ENCODE measurements at regions not wholly inside any gene's neighbourhood (a gene's known extent, or its start where the extent isn't known, plus 50 kb on each side); places are given as distances from the start of the nearest gene placed in this dataset.

DNA sequence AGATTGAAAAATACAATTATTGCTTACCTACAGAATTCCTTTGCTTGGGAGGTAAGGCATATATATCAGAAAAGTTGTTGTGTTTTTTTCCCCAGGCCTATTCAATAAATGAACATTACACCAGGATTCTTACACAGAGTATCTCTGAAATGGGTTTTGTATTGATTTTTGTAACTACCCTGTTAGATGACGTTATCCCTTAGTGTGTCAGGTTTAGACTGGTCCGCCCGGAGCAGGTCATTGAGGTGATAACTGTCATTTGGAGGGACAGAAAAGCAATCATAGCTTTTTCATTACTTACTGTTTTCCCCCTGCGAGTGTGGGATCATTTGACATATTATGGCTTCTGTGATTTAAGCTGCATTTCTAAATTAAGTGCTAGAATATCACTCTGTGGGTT lies 715.2 kb upstream of the ADAMTS16 start:
- no peak for DNase-seq

DNA sequence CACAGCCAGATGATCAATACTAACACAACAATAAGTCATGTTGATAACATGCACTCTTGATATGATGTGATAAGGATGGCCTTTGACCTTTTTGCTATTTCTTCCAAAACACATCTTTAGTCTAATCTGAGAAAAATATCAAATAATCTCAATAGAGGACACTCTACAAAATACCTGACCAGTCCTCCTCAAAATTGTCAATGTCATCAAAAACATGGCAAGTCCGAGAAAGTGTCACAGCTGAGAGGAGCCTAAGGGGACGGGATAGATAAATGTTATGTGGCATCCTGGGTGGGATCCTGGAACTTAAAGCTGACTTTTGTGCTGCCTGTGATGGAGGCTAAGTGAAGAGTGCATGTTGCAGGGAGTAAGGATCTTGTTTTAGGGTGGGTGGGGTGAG lies 699.6 kb upstream of the ADAMTS16 start:
- no peak for DNase-seq

- DNase-seq: no peak
Observed at GRCh38 chr5:4442221-4442620, 697.9 kb upstream of the ADAMTS16 start.

DNA sequence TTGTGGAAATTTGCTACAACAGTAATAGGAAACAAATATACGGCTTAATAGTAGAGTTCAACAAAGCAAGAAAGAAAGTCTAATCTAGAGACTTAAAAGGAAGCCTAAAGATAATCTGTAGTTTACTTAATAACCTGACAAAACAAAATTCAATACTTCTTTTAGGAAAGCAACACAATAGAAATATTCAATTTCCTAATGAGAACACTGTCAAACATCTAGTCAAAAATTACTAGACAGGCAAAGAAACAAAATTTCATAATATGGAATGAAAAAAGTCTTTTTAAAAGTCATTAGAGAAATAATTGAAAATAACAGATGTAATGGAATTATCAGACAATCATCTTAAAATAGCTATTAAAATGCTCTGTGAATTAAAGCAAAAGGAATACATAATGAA lies 692.5 kb upstream of the ADAMTS16 start:
- DNase-seq: no peak

DNA sequence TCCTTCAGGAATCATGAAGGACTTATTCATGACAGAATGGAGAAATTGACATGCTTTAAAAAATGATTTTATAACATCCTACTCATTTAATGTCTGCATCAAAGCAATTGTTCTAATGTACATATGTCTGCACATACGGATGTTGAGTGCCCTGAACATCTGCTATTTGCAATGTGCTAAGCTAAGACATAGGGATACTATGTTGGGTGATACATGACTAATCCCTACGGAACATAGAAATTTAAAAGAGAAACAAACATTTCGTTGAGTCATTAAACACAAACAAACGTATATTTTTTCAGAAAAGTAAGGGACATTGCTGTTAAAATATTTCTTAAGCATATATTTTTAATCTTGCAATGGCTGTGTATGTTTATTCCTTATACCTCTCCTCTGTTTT lies 686.5 kb upstream of the ADAMTS16 start:
- DNase-seq: no peak

GRCh38 chr5:4479426-4479825 lies 660.7 kb upstream of the ADAMTS16 start:
- DNase-seq: no peak

DNA sequence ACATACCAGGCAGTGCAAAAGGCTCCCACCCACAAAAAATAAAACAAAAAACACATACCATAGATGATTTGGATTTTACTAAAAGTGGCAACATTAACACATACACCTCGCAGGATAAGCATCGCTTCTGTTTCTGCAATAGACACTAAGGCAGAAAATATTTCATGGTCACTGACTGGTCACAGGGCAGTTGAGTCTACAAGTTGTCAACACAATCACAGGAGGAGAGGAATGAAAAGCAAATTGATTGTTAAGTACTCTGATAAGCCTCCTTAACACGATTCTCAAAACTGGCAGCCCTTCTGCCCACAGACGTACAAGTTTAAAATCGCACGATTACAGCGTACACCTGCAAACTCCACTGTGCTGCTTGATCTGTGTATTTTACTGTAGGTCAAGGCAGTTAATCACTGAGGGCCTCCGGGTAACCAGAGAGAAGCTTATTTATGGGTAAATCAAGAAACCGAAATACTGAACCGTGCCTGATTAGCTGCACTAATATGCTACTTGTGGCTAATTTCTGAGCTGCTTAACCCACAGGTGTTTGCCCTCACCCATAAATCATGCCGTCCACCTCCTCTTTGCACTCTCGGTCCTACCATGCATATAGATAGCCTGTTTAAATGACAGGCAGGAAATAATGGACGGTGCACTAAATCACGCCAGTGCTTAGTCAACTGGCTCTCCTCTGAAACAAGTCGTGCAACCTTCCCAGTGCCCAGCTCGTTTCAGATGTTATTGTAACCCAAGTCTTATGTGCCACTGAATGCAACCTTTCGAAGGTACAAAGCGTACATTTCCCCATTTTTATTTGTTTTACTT lies 659.4 kb upstream of the ADAMTS16 start:
- DNase-seq: no peak

DNA sequence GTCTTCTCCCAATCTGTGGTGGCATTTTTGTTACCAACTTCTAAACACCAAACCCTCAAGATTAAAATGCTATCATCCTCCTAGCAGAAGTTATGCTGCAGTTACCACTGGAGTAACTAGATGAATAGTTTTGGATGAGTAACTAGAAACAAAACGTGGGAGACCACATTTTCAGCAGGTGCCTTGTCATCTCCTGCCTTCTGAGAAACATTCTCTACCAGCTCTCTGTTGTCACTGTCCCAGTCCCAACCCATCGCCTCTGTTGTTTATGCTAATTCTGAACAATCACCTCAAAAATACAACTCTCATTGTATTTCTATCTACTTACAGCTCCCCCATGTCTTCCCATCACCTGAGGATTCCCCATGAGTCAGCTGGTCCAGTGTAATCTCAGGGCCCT lies 652.5 kb upstream of the ADAMTS16 start:
- DNase-seq: no peak

GRCh38 chr5:4511996-4512656 lies 628.0 kb upstream of the ADAMTS16 start:
- peak; percentile 46 for DNase-seq

- no peak for DNase-seq
Observed at GRCh38 chr5:4513381-4513780, 626.7 kb upstream of the ADAMTS16 start.

DNA sequence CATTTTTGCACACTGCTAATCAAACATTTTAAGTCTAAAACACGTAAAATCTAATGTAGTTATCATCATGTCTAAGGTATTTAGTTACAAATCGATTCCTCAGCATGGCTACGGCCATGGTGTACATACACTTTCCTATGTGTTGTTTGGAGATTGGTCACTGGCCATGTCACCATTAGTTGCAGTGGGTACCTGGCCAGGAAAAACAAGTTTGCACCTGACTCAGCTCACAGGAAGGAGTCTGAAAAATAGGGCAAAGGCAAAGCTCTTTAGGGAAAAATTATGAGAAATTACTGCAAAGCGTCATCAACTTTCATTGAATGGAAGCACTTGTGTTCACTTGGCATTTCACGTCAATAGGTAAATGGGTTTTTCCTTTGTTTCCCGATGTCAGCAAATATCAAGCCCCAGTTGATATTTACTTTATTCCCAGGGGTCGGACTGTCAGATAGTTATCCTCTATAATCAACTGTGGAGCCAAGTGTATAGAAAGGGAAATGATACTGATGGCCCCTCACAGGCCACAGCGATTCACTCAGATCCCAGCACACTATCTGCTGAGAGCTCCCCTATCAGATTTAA lies 626.0 kb upstream of the ADAMTS16 start:
- no peak for DNase-seq

DNA sequence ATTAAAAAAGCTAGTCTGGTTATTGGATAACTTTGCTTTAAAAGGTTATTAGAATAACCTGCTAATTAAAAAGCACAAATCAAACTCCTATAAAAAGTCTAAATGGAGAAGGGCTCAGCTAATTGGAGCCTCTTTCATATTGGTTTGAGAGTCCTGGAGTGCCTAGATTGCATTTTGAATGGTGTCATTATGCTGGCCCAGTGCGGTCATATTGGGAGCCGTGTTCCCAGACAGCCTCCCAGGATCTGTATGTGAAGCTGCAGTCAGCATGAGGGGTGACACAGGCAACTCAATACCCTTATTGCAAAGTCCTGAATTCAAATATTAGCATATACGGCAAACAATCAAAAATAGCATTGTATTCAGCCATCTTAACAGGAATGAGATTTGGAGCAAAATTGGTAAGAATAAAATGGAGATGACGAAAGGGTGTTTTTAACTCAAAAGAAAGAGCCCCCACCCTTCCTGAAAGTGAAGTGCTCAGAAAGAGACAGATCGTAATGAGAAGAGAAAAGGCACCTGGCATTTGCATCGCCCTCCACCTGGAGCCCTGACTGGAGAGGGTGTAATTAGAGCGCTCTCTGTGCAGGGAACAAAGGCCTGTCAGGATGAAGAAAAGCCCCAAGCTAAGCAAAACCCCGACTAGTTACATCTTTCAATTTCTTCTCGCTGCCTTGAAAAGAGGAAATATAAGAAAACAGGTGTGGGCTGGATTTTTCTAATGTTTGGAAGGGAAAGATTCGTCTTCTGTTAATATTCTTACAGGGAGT lies 621.0 kb upstream of the ADAMTS16 start:
- DNase-seq: peak; percentile 62

- DNase-seq: no peak
Observed at GRCh38 chr5:4520559-4520958, 619.6 kb upstream of the ADAMTS16 start.

GRCh38 chr5:4523038-4523437 lies 617.1 kb upstream of the ADAMTS16 start:
- no peak for DNase-seq

- no peak for DNase-seq
Observed at GRCh38 chr5:4531756-4532704, 608.1 kb upstream of the ADAMTS16 start.

DNA sequence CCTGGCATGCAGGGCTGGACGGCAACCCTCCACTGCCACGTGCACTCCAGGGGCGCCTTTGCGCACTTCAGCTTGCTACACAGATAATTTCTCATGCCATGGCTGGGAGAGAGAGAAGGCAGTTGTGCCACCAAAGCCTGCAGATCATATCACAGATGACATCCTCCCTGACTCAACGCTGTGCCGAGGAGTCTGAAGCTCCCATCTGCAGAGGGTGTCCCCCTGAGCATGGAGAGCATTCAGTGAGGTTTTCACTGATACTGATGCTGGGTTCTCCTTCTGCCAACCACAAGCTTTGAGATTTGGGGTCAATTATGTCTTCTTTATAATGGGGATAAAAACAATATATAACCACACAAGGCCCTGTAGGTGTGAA lies 607.4 kb upstream of the ADAMTS16 start:
- DNase-seq: no peak

GRCh38 chr5:4533457-4534105 lies 606.5 kb upstream of the ADAMTS16 start:
- DNase-seq: no peak

GRCh38 chr5:4537489-4537888 lies 602.6 kb upstream of the ADAMTS16 start:
- no peak for DNase-seq

DNA sequence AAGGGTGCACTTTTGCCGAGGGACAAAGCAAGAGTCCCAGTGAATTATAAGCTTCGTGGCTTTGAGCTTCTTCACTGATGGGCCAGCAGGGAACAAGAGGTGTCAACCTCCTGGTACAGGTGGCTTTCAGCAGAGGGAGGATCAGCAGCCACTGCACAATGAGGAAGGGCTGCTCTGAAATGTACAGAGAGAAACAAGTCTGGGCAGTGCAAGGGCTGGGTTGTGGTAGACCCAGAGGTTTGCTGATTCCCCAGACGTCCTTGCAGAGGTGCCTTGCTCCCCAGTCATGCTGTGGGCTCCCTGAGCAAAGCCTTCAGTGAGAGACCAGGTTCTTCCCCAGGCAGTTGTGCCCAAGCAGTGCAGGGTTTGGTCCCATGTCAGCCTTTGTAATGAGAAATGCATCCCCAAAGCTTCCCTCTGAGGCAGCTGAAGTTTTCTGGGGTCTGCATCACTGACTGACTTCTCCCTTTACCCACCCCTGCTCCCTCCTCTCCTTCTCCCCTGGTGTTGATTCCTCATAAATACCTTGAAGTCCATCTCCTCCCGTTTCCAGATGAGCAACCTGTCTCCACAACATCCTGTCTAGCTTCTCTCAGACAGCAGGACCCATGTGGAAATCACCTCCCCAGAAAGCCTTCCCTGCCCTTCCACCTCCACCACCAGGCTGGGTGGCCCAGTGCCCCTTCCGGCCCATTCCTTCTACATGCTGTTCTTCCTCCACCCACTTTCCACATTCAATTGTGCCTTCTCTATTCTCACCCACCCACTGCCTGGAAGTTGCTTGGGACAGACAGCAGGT lies 599.6 kb upstream of the ADAMTS16 start:
- no peak for DNase-seq

- no peak for DNase-seq
Observed at GRCh38 chr5:4541334-4541733, 598.8 kb upstream of the ADAMTS16 start.
